Thoracic aorta (tissue), 2 donors: ENCODE measurements at regions not wholly inside any gene's neighbourhood (a gene's known extent, or its start where the extent isn't known, plus 50 kb on each side); places are given as distances from the start of the nearest gene placed in this dataset.

Source experiments
- ATAC-seq: fragments of 150-250 bp; one replicate; pipeline ENCODE4 v1.8.0; 2017; ENCODE audit warnings: low read depth; ENCODE audit not compliant: insufficient number of reproducible peaks, low FRiP score
- DNase-seq: peaks from one replicate; pipeline ENCODE4 v3.0.0-alpha.2; 2020; ENCODE audit warnings: low spot score
- H3K27ac ChIP-seq, 2 donors: fragments of 200-600 bp; sonication (generic); 1 replicate in 1 of 2; 2 replicates in 1 of 2; pipeline ENCODE4 v1.5.1; 2016; ENCODE audit warnings: mild to moderate bottlenecking in 2 of 2, moderate library complexity in 2 of 2
- H3K27me3 ChIP-seq: fragments of 200-600 bp; sonication (generic); replicated peaks from 2 replicates; pipeline ENCODE4 v1.6.0; 2016; ENCODE audit warnings: mild to moderate bottlenecking; ENCODE audit not compliant: insufficient read depth
- H3K36me3 ChIP-seq: fragments of 200-600 bp; sonication (generic); one replicate; pipeline ENCODE4 v1.5.1; 2016
- H3K4me1 ChIP-seq, 2 donors: fragments of 200-600 bp; sonication (generic); 1 replicate in 1 of 2; 2 replicates in 1 of 2; pipeline versions ENCODE4 v1.5.1 to v1.6.0; 2016; ENCODE audit warnings: low read depth in 2 of 2, mild to moderate bottlenecking in 1 of 2; ENCODE audit not compliant: control insufficient read depth in 1 of 2
- H3K4me3 ChIP-seq: fragments of 200-600 bp; sonication (generic); 2 replicates; pipeline ENCODE4 v1.5.1; 2016; ENCODE audit warnings: mild to moderate bottlenecking
- H3K9me3 ChIP-seq: fragments of 200-600 bp; sonication (generic); 2 replicates; pipeline ENCODE4 v1.5.1; 2016
- TF ChIP-seq, protein P1 (sequence below): fragments of 200-600 bp; sonication (generic); IDR thresholded peaks from one replicate; pipeline ENCODE4 v1.5.1; 2019; ENCODE audit warnings: antibody characterized with exemption

DNA sequence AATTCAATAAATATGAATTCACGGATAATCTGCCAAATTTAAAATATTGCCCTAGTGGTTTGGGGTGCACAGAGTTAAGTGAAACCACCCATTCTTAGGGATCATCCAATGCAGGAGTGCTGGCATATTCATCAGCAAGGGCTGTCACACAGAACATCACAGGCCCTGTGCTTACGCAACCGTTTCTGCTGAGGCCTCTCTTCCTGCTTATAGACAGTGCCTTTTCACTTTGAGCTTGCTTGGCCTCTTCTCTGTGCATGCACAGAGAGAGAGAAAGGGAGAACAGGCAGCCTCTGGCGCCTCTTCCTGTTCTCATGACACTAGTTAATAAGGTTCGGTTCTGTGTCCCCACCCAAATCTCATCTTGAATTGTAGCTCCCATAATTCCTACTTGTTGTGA is 366.3 kb downstream of the ICE1 start:
- ATAC-seq: no peak
- Histone ChIP-seq H3K4me3 (no peak overlapping the region), H3K27me3 (no peaks in the 10 kb centered on the region), H3K9me3 (no peaks in the 10 kb centered on the region), H3K4me1 (no peaks in the 10 kb centered on the region), H3K36me3 (no peaks in the 10 kb centered on the region), H3K27ac (no peak overlapping the region)
- TF ChIP-seq, protein P1, sequence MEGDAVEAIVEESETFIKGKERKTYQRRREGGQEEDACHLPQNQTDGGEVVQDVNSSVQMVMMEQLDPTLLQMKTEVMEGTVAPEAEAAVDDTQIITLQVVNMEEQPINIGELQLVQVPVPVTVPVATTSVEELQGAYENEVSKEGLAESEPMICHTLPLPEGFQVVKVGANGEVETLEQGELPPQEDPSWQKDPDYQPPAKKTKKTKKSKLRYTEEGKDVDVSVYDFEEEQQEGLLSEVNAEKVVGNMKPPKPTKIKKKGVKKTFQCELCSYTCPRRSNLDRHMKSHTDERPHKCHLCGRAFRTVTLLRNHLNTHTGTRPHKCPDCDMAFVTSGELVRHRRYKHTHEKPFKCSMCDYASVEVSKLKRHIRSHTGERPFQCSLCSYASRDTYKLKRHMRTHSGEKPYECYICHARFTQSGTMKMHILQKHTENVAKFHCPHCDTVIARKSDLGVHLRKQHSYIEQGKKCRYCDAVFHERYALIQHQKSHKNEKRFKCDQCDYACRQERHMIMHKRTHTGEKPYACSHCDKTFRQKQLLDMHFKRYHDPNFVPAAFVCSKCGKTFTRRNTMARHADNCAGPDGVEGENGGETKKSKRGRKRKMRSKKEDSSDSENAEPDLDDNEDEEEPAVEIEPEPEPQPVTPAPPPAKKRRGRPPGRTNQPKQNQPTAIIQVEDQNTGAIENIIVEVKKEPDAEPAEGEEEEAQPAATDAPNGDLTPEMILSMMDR: no peak
- DNase-seq: no peak

DNA sequence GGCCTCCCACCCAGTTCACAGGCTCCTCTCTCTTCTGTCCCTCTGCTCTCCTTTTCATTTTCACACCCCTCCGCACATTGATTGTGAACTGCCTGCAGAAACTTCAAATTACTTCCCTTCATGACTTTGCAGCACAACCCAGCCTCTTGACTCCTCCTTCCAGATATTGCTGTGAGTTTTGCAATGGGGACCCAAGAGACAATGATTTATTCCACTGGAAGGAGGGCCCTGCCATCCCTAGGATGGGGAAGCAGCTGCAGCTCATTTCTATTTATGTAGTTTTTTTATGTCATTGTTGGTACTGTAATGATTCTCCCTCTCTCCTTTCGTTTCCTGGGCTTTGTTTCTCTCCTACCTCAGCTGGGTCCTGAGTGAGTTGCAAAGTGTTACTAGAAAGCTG is 364.9 kb downstream of the ICE1 start:
- Histone ChIP-seq H3K27me3 (no peaks in the 10 kb centered on the region), H3K36me3 (no peaks in the 10 kb centered on the region), H3K4me1 (no peaks in the 10 kb centered on the region), H3K4me3 (no peak overlapping the region), H3K27ac (no peak overlapping the region), H3K9me3 (no peaks in the 10 kb centered on the region)
- TF ChIP-seq, protein P1: no peak
- DNase-seq (no peak), ATAC-seq (no peak)

DNA sequence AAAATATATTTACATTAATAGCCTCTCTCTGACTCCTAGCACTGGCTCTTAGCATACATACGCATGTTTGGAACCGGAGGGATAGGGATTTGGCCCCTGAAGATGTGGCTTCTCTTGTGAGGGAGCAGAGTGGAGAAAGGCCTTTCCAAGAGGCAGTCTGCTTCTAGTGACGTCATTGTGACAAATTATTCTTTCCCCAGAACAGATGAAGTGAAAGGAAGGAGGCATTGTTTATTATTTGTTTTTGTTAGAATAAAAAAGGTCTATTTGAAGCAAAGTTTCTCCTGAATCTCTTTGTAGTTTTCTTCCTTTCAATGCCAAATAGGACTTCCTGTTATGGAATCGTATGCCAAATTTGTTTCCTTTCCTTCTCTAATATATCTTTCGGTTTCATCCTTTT is 361.6 kb downstream of the ICE1 start:
- TF ChIP-seq, protein P1: no peak
- no peaks in the 10 kb centered on the region for H3K9me3 ChIP-seq
- no peaks in the 10 kb centered on the region for H3K4me1 ChIP-seq
- no peak overlapping the region for H3K27ac ChIP-seq
- DNase-seq: no peak
- H3K27me3 ChIP-seq: no peaks in the 10 kb centered on the region
- no peaks in the 10 kb centered on the region for H3K36me3 ChIP-seq
- H3K4me3 ChIP-seq: no peak overlapping the region
- no peak for ATAC-seq

DNA sequence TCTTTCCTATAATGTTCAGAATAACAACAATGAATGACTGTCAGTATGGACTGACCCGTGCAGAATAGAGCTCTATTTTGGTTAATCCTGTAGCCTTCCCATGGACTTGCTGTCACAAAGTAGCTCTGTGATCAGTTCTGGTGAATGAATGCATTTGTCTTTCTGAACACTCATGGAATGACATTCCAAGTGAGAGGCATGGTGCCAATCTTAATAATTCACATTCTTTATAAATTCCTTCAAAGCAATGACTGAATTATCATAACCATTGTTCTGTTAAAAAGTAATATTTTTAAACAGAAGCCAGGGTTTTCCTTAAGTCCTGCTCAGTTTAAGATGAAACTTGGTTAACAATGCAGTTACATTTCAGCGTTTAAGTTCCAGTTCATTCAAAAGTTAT is 360.5 kb downstream of the ICE1 start:
- Histone ChIP-seq H3K4me1 (no peaks in the 10 kb centered on the region), H3K36me3 (no peaks in the 10 kb centered on the region), H3K4me3 (no peak overlapping the region), H3K27ac (no peak overlapping the region), H3K9me3 (no peaks in the 10 kb centered on the region), H3K27me3 (no peaks in the 10 kb centered on the region)
- DNase-seq (no peak), ATAC-seq (no peak)
- TF ChIP-seq, protein P1: no peak

DNA sequence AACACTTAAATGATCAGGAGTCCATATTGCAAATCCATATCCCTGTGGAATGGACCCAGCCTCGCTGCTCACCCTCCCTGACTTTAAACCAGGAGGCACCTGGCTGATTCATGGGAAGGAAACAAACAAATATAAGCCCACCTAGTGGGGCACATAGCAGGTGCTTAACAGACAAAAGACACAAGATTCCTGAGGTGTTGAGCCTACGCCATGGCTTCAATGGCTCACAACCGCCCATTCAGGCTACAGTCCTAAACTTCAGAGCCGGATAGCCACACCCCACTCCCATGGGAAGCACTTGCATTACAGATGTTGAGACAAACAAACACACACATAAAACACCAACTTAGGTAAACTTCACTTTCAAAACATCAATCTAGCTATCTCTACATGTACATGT is 359.9 kb downstream of the ICE1 start:
- Histone ChIP-seq H3K36me3 (no peaks in the 10 kb centered on the region), H3K27ac (no peak overlapping the region), H3K27me3 (no peaks in the 10 kb centered on the region), H3K9me3 (no peaks in the 10 kb centered on the region), H3K4me3 (no peak overlapping the region), H3K4me1 (no peaks in the 10 kb centered on the region)
- TF ChIP-seq, protein P1: no peak
- DNase-seq (no peak), ATAC-seq (no peak)
